SK-N-SH (cell line): ENCODE measurements at regions not wholly inside any gene's neighbourhood (a gene's known extent, or its start where the extent isn't known, plus 50 kb on each side); places are given as distances from the start of the nearest gene placed in this dataset.

Experiments
- CTCF ChIA-PET: fragments of 300-600, 350-600 bp; formaldehyde crosslinking; extraction: SDS; loops from one replicate; lab custom pipeline; 2021; lab: Yijun Ruan, JAX
- POLR2A ChIA-PET: fragments of 350-600 bp; sonication (Branson Sonifier 250); formaldehyde crosslinking; extraction: SDS; loops from one replicate; lab custom pipeline; 2020; ENCODE audit warnings: antibody characterized with exemption, inconsistent platforms; lab: Yijun Ruan, JAX
- DNase-seq: peaks from one replicate; pipeline ENCODE4 v3.0.0; 2012
- H2AFZ ChIP-seq: fragments of 200-600 bp; sonication (generic); 2 replicates; pipeline ENCODE4 v1.8.1; 2016; ENCODE audit warnings: antibody characterized with exemption, mild to moderate bottlenecking, low read depth
- H3F3A ChIP-seq: fragments of 200-600 bp; sonication (generic); replicated peaks from 2 replicates; pipeline ENCODE3; 2016; ENCODE audit warnings: antibody characterized with exemption, mild to moderate bottlenecking; ENCODE audit not compliant: insufficient read depth
- H3K27ac ChIP-seq, 2 experiments: fragments of 200-500 bp in 1 of 2; fragments of 200-600 bp in 1 of 2; sonication (Bioruptor generic) in 1 of 2; sonication (generic), shearing (Covaris generic) in 1 of 2; 2 replicates each; pipeline versions ENCODE4 v1.5.1 to v1.6.1; 2014 to 2016; ENCODE audit warnings: low read depth in 2 of 2, inconsistent platforms in 1 of 2, low read length in 1 of 2, mild to moderate bottlenecking in 1 of 2, mixed read lengths in 1 of 2
- H3K27me3 ChIP-seq: fragments of 200-600 bp; sonication (generic), shearing (Covaris generic); 2 replicates; pipeline ENCODE4 v1.6.1; 2016; ENCODE audit warnings: mixed run types; ENCODE audit not compliant: insufficient read depth
- H3K36me3 ChIP-seq, 2 experiments: fragments of 200-500 bp in 1 of 2; fragments of 200-600 bp in 1 of 2; sonication (Bioruptor generic) in 1 of 2; sonication (generic) in 1 of 2; replicated peaks in 1 of 2; 2 replicates each; pipeline versions ENCODE3 to v1.5.1; 2014 to 2016; ENCODE audit warnings: low read length in 1 of 2, mild to moderate bottlenecking in 1 of 2; ENCODE audit not compliant: insufficient read depth in 2 of 2, control insufficient read depth in 1 of 2
- H3K4me1 ChIP-seq, 2 experiments: fragments of 200-500 bp in 1 of 2; fragments of 200-600 bp in 1 of 2; sonication (Bioruptor generic) in 1 of 2; sonication (generic), shearing (Covaris generic) in 1 of 2; 2 replicates each; pipeline versions ENCODE4 v1.5.1 to v1.6.1; 2014 to 2016; ENCODE audit warnings: low read depth in 1 of 2, low read length in 1 of 2, mixed run types in 1 of 2; ENCODE audit not compliant: insufficient read depth in 2 of 2, control insufficient read depth in 1 of 2
- H3K4me2 ChIP-seq: fragments of 200-600 bp; sonication (generic), shearing (Covaris generic); 2 replicates; pipeline ENCODE4 v1.6.1; 2017; ENCODE audit warnings: mixed run types
- H3K4me3 ChIP-seq, 2 experiments: fragments of 200-500 bp in 1 of 2; fragments of 200-600 bp in 1 of 2; sonication (Bioruptor generic) in 1 of 2; sonication (generic), shearing (Covaris generic) in 1 of 2; 2 replicates each; pipeline versions ENCODE4 v1.5.1 to v1.8.1; 2014 to 2016; ENCODE audit warnings: low read depth in 2 of 2, inconsistent platforms in 1 of 2, low read length in 1 of 2, mild to moderate bottlenecking in 1 of 2, mixed read lengths in 1 of 2, moderate library complexity in 1 of 2
- H3K79me2 ChIP-seq: fragments of 200-600 bp; sonication (generic); 2 replicates; pipeline ENCODE4 v1.8.1; 2017; ENCODE audit warnings: mild to moderate bottlenecking; ENCODE audit not compliant: insufficient read depth
- H3K9ac ChIP-seq: fragments of 200-600 bp; sonication (generic); 2 replicates; pipeline ENCODE4 v1.6.1; 2017; ENCODE audit warnings: mixed run types
- H3K9me2 ChIP-seq: fragments of 200-600 bp; sonication (generic); 2 replicates; pipeline ENCODE4 v1.6.1; 2017; ENCODE audit warnings: mixed run types
- H3K9me3 ChIP-seq: fragments of 200-600 bp; sonication (generic); 2 replicates; pipeline ENCODE4 v1.6.1; 2017; ENCODE audit warnings: mixed run types, mild to moderate bottlenecking, moderate library complexity
- H4K20me1 ChIP-seq: fragments of 200-600 bp; sonication (generic); 2 replicates; pipeline ENCODE4 v1.6.1; 2017; ENCODE audit warnings: mild to moderate bottlenecking, mixed run types; ENCODE audit not compliant: insufficient read depth
- CHD2 ChIP-seq: fragments of 150-350 bp; IDR thresholded peaks from 2 replicates; pipeline ENCODE4 v1.6.1; 2018; ENCODE audit warnings: low read length; ENCODE audit not compliant: partially characterized antibody
- EZH2phosphoT487 ChIP-seq: fragments of 200-600 bp; sonication (generic); IDR thresholded peaks from 2 replicates; pipeline ENCODE4 v1.6.1; 2017; ENCODE audit warnings: low read depth, mixed run types, mild to moderate bottlenecking, antibody characterized with exemption, moderate library complexity, borderline replicate concordance
- FOSL2 ChIP-seq: IDR thresholded peaks from 2 replicates; pipeline ENCODE4 v1.4.0; 2012; ENCODE audit warnings: low read depth, mild to moderate bottlenecking, moderate library complexity, borderline replicate concordance
- FOXM1 ChIP-seq: IDR thresholded peaks from 2 replicates; pipeline ENCODE4 v1.4.0; 2012; ENCODE audit warnings: low read depth, mild to moderate bottlenecking
- GABPA ChIP-seq: IDR thresholded peaks from 2 replicates; pipeline ENCODE4 v1.4.0; 2012; ENCODE audit warnings: low read depth, mild to moderate bottlenecking
- JUND ChIP-seq: IDR thresholded peaks from 2 replicates; pipeline ENCODE4 v1.4.0; 2012
- MEF2A ChIP-seq: IDR thresholded peaks from 2 replicates; pipeline ENCODE4 v1.4.0; 2012; ENCODE audit warnings: low read depth, borderline replicate concordance
- NFIC ChIP-seq: IDR thresholded peaks from 2 replicates; pipeline ENCODE4 v1.4.0; 2012; ENCODE audit warnings: borderline replicate concordance
- POLR2AphosphoS5 ChIP-seq: IDR thresholded peaks from 2 replicates; pipeline ENCODE4 v1.6.1; 2012; ENCODE audit warnings: low read depth, low read length
- RAD21 ChIP-seq: IDR thresholded peaks from 2 replicates; pipeline ENCODE4 v1.6.1; 2012; ENCODE audit warnings: mild to moderate bottlenecking, low read length
- RFX5 ChIP-seq: IDR thresholded peaks from 2 replicates; pipeline ENCODE4 v1.6.1; 2012; ENCODE audit warnings: mild to moderate bottlenecking, improper control_type of control experiment, low read length
- SMC3 ChIP-seq: IDR thresholded peaks from 2 replicates; pipeline ENCODE4 v1.6.1; 2012; ENCODE audit warnings: low read depth, low read length, improper control_type of control experiment
- TAF1 ChIP-seq: IDR thresholded peaks from 2 replicates; pipeline ENCODE4 v1.6.1; 2012; ENCODE audit warnings: low read depth, mild to moderate bottlenecking, low read length, moderate library complexity, borderline replicate concordance
- USF1 ChIP-seq: IDR thresholded peaks from 2 replicates; pipeline ENCODE4 v1.4.0; 2012; ENCODE audit warnings: low read depth, borderline replicate concordance
- YY1 ChIP-seq: IDR thresholded peaks from 2 replicates; pipeline ENCODE4 v1.4.0; 2012; ENCODE audit warnings: low read depth, mild to moderate bottlenecking
- TF ChIP-seq, protein P1 (sequence below): IDR thresholded peaks from 2 replicates; pipeline ENCODE4; 2012
- TF ChIP-seq, protein P2 (sequence below): IDR thresholded peaks from 2 replicates; pipeline ENCODE4 v1.4.0; 2012; ENCODE audit warnings: low read depth, borderline replicate concordance
- TF ChIP-seq, protein P3 (sequence below): IDR thresholded peaks from 2 replicates; pipeline ENCODE4 v1.6.1; 2012; ENCODE audit warnings: mild to moderate bottlenecking, low read depth, low read length, moderate library complexity
- TF ChIP-seq, protein P4 (sequence below): fragments of 150-350 bp; IDR thresholded peaks from 2 replicates; pipeline ENCODE4 v1.6.1; 2016; ENCODE audit warnings: mild to moderate bottlenecking, low read depth, low read length

DNA sequence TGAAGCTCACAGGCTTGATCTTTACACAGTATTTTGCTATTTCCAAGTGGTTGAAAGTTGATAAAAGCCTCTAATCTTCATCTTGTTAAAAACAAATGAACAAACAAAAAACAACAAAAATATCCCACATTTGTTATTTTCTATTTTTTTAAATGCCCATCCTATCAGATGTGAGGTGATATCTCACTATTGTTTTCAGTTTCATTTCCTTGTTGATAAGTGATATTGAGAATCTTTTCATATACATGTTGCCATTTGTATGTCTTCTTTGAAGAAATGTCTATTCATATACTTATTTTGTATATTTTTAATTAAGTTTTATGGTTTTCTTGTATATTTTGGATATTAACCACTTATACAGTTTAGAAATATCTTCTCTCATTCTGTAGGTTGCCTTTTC is 175.8 kb downstream of the CALCRL start:
- H3K4me3 ChIP-seq, result no peak overlapping the region
- no peaks in the 10 kb centered on the region for H3K9me3 ChIP-seq
- no peak overlapping the region for H3K4me2 ChIP-seq
- H3K9me2 ChIP-seq, result no peaks in the 10 kb centered on the region; the same call in 1 of the 2 replicates
- H3K27ac ChIP-seq, result no peak overlapping the region
- DNase-seq, result no peak
- no peak overlapping the region for H2AFZ ChIP-seq
- no peaks in the 10 kb centered on the region for H3K27me3 ChIP-seq
- no peaks in the 10 kb centered on the region for H3K79me2 ChIP-seq
- TF ChIP-seq SMC3 (no peak), USF1 (no peak), RFX5 (no peak), FOXM1 (no peak), EZH2phosphoT487 (no peak), GABPA (no peak), JUND (no peak), FOSL2 (no peak), POLR2AphosphoS5 (no peak), CHD2 (no peak), MEF2A (no peak), YY1 (no peak), RAD21 (no peak), NFIC (no peak), TAF1 (no peak)
- TF ChIP-seq, protein P1, sequence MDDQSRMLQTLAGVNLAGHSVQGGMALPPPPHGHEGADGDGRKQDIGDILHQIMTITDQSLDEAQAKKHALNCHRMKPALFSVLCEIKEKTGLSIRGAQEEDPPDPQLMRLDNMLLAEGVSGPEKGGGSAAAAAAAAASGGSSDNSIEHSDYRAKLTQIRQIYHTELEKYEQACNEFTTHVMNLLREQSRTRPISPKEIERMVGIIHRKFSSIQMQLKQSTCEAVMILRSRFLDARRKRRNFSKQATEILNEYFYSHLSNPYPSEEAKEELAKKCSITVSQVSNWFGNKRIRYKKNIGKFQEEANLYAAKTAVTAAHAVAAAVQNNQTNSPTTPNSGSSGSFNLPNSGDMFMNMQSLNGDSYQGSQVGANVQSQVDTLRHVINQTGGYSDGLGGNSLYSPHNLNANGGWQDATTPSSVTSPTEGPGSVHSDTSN, result no peak
- TF ChIP-seq, protein P2, sequence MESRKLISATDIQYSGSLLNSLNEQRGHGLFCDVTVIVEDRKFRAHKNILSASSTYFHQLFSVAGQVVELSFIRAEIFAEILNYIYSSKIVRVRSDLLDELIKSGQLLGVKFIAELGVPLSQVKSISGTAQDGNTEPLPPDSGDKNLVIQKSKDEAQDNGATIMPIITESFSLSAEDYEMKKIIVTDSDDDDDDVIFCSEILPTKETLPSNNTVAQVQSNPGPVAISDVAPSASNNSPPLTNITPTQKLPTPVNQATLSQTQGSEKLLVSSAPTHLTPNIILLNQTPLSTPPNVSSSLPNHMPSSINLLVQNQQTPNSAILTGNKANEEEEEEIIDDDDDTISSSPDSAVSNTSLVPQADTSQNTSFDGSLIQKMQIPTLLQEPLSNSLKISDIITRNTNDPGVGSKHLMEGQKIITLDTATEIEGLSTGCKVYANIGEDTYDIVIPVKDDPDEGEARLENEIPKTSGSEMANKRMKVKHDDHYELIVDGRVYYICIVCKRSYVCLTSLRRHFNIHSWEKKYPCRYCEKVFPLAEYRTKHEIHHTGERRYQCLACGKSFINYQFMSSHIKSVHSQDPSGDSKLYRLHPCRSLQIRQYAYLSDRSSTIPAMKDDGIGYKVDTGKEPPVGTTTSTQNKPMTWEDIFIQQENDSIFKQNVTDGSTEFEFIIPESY, result no peak
- TF ChIP-seq, protein P3, sequence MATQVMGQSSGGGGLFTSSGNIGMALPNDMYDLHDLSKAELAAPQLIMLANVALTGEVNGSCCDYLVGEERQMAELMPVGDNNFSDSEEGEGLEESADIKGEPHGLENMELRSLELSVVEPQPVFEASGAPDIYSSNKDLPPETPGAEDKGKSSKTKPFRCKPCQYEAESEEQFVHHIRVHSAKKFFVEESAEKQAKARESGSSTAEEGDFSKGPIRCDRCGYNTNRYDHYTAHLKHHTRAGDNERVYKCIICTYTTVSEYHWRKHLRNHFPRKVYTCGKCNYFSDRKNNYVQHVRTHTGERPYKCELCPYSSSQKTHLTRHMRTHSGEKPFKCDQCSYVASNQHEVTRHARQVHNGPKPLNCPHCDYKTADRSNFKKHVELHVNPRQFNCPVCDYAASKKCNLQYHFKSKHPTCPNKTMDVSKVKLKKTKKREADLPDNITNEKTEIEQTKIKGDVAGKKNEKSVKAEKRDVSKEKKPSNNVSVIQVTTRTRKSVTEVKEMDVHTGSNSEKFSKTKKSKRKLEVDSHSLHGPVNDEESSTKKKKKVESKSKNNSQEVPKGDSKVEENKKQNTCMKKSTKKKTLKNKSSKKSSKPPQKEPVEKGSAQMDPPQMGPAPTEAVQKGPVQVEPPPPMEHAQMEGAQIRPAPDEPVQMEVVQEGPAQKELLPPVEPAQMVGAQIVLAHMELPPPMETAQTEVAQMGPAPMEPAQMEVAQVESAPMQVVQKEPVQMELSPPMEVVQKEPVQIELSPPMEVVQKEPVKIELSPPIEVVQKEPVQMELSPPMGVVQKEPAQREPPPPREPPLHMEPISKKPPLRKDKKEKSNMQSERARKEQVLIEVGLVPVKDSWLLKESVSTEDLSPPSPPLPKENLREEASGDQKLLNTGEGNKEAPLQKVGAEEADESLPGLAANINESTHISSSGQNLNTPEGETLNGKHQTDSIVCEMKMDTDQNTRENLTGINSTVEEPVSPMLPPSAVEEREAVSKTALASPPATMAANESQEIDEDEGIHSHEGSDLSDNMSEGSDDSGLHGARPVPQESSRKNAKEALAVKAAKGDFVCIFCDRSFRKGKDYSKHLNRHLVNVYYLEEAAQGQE, result no peak
- TF ChIP-seq, protein P4, sequence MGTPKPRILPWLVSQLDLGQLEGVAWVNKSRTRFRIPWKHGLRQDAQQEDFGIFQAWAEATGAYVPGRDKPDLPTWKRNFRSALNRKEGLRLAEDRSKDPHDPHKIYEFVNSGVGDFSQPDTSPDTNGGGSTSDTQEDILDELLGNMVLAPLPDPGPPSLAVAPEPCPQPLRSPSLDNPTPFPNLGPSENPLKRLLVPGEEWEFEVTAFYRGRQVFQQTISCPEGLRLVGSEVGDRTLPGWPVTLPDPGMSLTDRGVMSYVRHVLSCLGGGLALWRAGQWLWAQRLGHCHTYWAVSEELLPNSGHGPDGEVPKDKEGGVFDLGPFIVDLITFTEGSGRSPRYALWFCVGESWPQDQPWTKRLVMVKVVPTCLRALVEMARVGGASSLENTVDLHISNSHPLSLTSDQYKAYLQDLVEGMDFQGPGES, result no peak
- TF ChIP-seq, all 33 proteins: peak for 0
- Histone ChIP-seq H3K4me1 (no peaks in the 10 kb centered on the region), H3K36me3 (no peaks in the 10 kb centered on the region), H4K20me1 (no peaks in the 10 kb centered on the region), H3K9ac (no peak overlapping the region), H3F3A (no peaks in the 10 kb centered on the region)
- ChIA-PET POLR2A (no interaction called here), CTCF (no interaction called here)
